GM12891 (cell line): ENCODE measurements at regions not wholly inside any gene's neighbourhood (a gene's known extent, or its start where the extent isn't known, plus 50 kb on each side); places are given as distances from the start of the nearest gene placed in this dataset.

Source experiments
- POLR2A ChIP-seq: IDR thresholded peaks from 2 replicates; pipeline ENCODE4 v1.6.1; 2011; ENCODE audit warnings: low read depth, low read length, control low read depth
- POU2F2 ChIP-seq: IDR thresholded peaks from 2 replicates; pipeline ENCODE4 v1.6.1; 2011; ENCODE audit warnings: low read depth, mild to moderate bottlenecking, control low read depth, low read length, moderate library complexity
- SPI1 ChIP-seq: IDR thresholded peaks from 2 replicates; pipeline ENCODE4 v1.6.1; 2011; ENCODE audit warnings: low read depth, low read length, control low read depth

DNA sequence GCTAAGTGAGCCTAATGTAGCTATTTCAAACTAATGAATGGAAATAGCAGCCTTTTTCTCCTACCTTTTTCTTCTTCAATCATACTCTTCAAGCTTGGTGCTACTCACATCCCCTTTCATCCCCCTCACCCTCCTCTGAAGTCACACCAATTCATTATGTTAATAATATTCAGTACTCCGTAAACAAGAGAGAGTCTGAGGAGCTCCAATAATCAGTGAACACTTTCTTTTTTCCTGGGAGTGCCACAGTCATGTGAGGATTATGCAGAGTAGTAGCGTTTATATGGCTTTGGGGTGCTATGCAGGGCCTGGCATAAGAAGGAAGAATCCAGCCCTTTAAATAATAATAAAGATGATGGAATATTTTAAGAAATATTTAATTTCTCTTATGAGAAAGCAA lies 354.3 kb upstream of the CTNND2 start:
- TF ChIP-seq SPI1: no peak
- TF ChIP-seq POLR2A: no peak
- no peak for TF ChIP-seq POU2F2
